Lower leg skin (tissue), 4 donors: ENCODE measurements at regions not wholly inside any gene's neighbourhood (a gene's known extent, or its start where the extent isn't known, plus 50 kb on each side); places are given as distances from the start of the nearest gene placed in this dataset.

ENCODE experiments used
- DNase-seq, 2 donors: peaks; one replicate each; pipeline ENCODE4 v3.0.0-alpha.2; 2019; ENCODE audit warnings: low spot score in 2 of 2
- H3K4me3 ChIP-seq: fragments of 200-600 bp; sonication (generic); 2 replicates; pipeline ENCODE4 v1.5.1; 2017; ENCODE audit warnings: mild to moderate bottlenecking, low read depth; ENCODE audit not compliant: poor library complexity, severe bottlenecking
- CTCF ChIP-seq, 3 donors: fragments of 450-650 bp; IDR thresholded peaks; one replicate each; pipeline ENCODE4 v1.5.1; 2016; ENCODE audit warnings: antibody characterized with exemption in 3 of 3, mild to moderate bottlenecking in 3 of 3, moderate library complexity in 2 of 3
- POLR2A ChIP-seq, 2 donors: fragments of 450-650 bp; IDR thresholded peaks; one replicate each; pipeline ENCODE4 v1.6.1; 2016 to 2017; ENCODE audit warnings: antibody characterized with exemption in 2 of 2, mild to moderate bottlenecking in 1 of 2, moderate library complexity in 1 of 2
- WGBS, 2 donors: methylation state at CpG; one replicate each; pipeline ENCODE4 v1.1.5; 2018; 5-methylcytosine and 5-hydroxymethylcytosine counted together
- intact Hi-C: fragments of 100-400 bp; cut with DNase I; formaldehyde crosslinking; loops from one replicate; pipeline ENCODE4 v1.15.0; 2023; ENCODE audit warnings: low total_unique reads

- DNase-seq = no peak
- H3K4me3 ChIP-seq = no peak overlapping the region
- 9 to 13% methylated on average over 25 of the region's 25 CpGs for WGBS, 2 donors
- TF ChIP-seq CTCF (IDR thresholded peaks at IDR 0.05) (no peak), POLR2A (IDR thresholded peaks at IDR 0.05) (no peak)
- intact Hi-C loops = loop anchor here (5.0 kb wide), 1 partner anchor 634 kb away; no protein-coding TSS in a partner anchor
These were observed 135.3 kb downstream of the INSIG2 start for GRCh38 chr2:118223511-118223991.

GRCh38 chr2:118222672-118223421 lies 134.6 kb downstream of the INSIG2 start:
- no peak for DNase-seq
- H3K4me3 ChIP-seq = no peak overlapping the region
- intact Hi-C loops = loop anchor here (5.0 kb wide), 1 partner anchor 634 kb away; no protein-coding TSS in a partner anchor
- TF ChIP-seq CTCF (IDR thresholded peaks at IDR 0.05) (no peak), POLR2A (IDR thresholded peaks at IDR 0.05) (no peak)
- 30% methylated on average over 8 of the region's 8 CpGs for whole genome bisulfite sequencing, 2 donors

- intact Hi-C loops = loop anchor here (5.0 kb wide), 1 partner anchor 635 kb away; no protein-coding TSS in a partner anchor
- no peak for TF ChIP-seq CTCF (IDR thresholded peaks at IDR 0.05)
- no peak for TF ChIP-seq POLR2A (IDR thresholded peaks at IDR 0.05)
- no peak overlapping the region for H3K4me3 ChIP-seq
- no peak for DNase-seq
These were observed 134.0 kb downstream of the INSIG2 start for GRCh38 chr2:118222273-118222594.

GRCh38 chr2:118221536-118222272 lies 133.4 kb downstream of the INSIG2 start:
- peak in 1 of 2 donors; percentile 56 for DNase-seq
- TF ChIP-seq CTCF (IDR thresholded peaks at IDR 0.05) (no peak), POLR2A (IDR thresholded peaks at IDR 0.05) (no peak)
- intact Hi-C loops = loop anchor here (5.0 kb wide), 1 partner anchor 636 kb away; no protein-coding TSS in a partner anchor
- WGBS, 2 donors = 24% methylated on average over 10 of the region's 10 CpGs
- no peak overlapping the region for H3K4me3 ChIP-seq

- TF ChIP-seq CTCF (IDR thresholded peaks at IDR 0.05) (no peak), POLR2A (IDR thresholded peaks at IDR 0.05) (no peak)
- WGBS, 2 donors = 44 to 51% methylated on average over 1 of the region's 1 CpG
- intact Hi-C loops = loop anchor here (5.0 kb wide), 1 partner anchor 638 kb away; no protein-coding TSS in a partner anchor
- H3K4me3 ChIP-seq = no peak overlapping the region
- DNase-seq = no peak
These were observed 131.3 kb downstream of the INSIG2 start for GRCh38 chr2:118219611-118220010.
